ENCODE measurements at regions not wholly inside any gene's neighbourhood (a gene's known extent, or its start where the extent isn't known, plus 50 kb on each side); places are given as distances from the start of the nearest gene placed in this dataset.

DNA sequence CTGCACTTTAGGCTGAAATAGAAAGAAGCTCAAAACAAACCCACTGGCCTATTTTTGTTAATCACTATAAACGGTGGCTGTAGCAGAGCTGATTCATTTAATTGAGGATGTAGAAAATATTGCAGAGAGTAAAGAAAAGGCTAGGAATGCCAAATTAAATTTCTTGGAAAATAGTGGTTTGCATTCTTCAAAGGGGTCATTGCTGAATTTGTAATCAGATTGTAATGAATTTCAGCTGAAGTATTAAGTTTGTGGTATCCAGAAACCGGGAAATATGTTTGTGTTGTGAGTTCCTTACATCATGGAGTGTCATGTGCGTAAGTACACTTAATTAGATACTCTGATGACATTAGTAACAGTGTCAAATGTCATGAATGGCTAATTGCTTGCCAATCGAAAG lies 203.0 kb downstream of the SAMD5 start:
- Histone ChIP-seq H3K4me1 (ENCODE audit: insufficient read depth, low read length) (no peaks in the 10 kb centered on the region), H3K27ac (ENCODE audit: low read length) (no peak overlapping the region), H3K4me2 (ENCODE audit: low read length) (no peak overlapping the region), H3K4me3 (ENCODE audit: low read length) (no peak overlapping the region), H3K27me3 (ENCODE audit: low read length) (no peaks in the 10 kb centered on the region), H2AFZ (ENCODE audit: low read length) (no peak overlapping the region), H4K20me1 (ENCODE audit: low read length) (no peaks in the 10 kb centered on the region), H3K79me2 (ENCODE audit: low read length) (no peaks in the 10 kb centered on the region), H3K36me3 (ENCODE audit: low read depth, low read length) (no peaks in the 10 kb centered on the region), H3F3A (ENCODE audit: low read length, unreplicated experiment) (no peaks in the 10 kb centered on the region), H3K9me3 (ENCODE audit: low read length) (no peaks in the 10 kb centered on the region), H3K9ac (ENCODE audit: low read length) (no peak overlapping the region), H3K9me2 (replicated peaks; ENCODE audit: low read length) (no peaks in the 10 kb centered on the region)
- intact Hi-C loops (cut with micrococcal nuclease), result no loop called here
- ChIA-PET CTCF (no interaction called here), POLR2A (ENCODE audit: unreplicated experiment) (no interaction called here)
- TF ChIP-seq EZH2 (IDR thresholded peaks at IDR 0.05; ENCODE audit: low read length, unreplicated experiment) (no peak), EZH2phosphoT487 (IDR thresholded peaks at IDR 0.05; ENCODE audit: borderline replicate concordance, low read length) (no peak)
- TF ChIP-seq, protein P1, sequence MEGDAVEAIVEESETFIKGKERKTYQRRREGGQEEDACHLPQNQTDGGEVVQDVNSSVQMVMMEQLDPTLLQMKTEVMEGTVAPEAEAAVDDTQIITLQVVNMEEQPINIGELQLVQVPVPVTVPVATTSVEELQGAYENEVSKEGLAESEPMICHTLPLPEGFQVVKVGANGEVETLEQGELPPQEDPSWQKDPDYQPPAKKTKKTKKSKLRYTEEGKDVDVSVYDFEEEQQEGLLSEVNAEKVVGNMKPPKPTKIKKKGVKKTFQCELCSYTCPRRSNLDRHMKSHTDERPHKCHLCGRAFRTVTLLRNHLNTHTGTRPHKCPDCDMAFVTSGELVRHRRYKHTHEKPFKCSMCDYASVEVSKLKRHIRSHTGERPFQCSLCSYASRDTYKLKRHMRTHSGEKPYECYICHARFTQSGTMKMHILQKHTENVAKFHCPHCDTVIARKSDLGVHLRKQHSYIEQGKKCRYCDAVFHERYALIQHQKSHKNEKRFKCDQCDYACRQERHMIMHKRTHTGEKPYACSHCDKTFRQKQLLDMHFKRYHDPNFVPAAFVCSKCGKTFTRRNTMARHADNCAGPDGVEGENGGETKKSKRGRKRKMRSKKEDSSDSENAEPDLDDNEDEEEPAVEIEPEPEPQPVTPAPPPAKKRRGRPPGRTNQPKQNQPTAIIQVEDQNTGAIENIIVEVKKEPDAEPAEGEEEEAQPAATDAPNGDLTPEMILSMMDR (conservative IDR thresholded peaks at IDR 0.05; ENCODE audit: low read depth, low read length), result no peak
- DNase-seq (no peak), ATAC-seq (no peak)
- BruUV-seq (replicated peaks), result no TSS peak

DNA sequence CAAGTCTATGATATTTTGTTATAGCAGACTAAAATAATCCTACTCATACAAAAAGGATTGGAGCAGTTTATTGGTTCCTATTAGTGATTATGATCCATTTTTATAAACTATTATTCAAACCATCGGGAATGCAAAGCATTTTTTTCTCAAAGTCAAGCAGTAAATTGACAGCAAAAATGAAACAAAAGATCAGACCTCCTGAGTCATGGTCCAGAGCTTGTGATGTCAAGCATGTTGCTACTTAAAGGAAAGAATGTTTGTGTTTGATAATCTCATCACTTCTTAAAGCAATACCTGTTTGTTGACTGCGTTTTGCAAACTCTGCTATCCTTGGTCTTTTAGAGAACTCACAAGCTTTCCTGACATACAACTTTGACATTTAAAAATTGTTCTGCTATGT lies 204.4 kb downstream of the SAMD5 start:
- intact Hi-C loops (cut with micrococcal nuclease), result no loop called here
- Histone ChIP-seq H3F3A (ENCODE audit: low read length, unreplicated experiment) (no peaks in the 10 kb centered on the region), H2AFZ (ENCODE audit: low read length) (no peak overlapping the region), H3K9me3 (ENCODE audit: low read length) (no peaks in the 10 kb centered on the region), H3K79me2 (ENCODE audit: low read length) (no peaks in the 10 kb centered on the region), H3K4me3 (ENCODE audit: low read length) (no peak overlapping the region), H3K36me3 (ENCODE audit: low read depth, low read length) (no peaks in the 10 kb centered on the region), H3K9ac (ENCODE audit: low read length) (no peak overlapping the region), H3K4me1 (ENCODE audit: insufficient read depth, low read length) (no peaks in the 10 kb centered on the region), H3K27ac (ENCODE audit: low read length) (no peak overlapping the region), H3K9me2 (replicated peaks; ENCODE audit: low read length) (no peaks in the 10 kb centered on the region), H4K20me1 (ENCODE audit: low read length) (no peaks in the 10 kb centered on the region), H3K27me3 (ENCODE audit: low read length) (no peaks in the 10 kb centered on the region), H3K4me2 (ENCODE audit: low read length) (no peak overlapping the region)
- DNase-seq, result no peak
- ATAC-seq, result no peak
- CTCF ChIA-PET, result no interaction called here
- POLR2A ChIA-PET (ENCODE audit: unreplicated experiment), result no interaction called here
- BruUV-seq (replicated peaks), result no TSS peak
- TF ChIP-seq EZH2phosphoT487 (IDR thresholded peaks at IDR 0.05; ENCODE audit: borderline replicate concordance, low read length), result no peak
- TF ChIP-seq EZH2 (IDR thresholded peaks at IDR 0.05; ENCODE audit: low read length, unreplicated experiment), result no peak
- TF ChIP-seq, protein P1 (conservative IDR thresholded peaks at IDR 0.05; ENCODE audit: low read depth, low read length), result no peak

DNA sequence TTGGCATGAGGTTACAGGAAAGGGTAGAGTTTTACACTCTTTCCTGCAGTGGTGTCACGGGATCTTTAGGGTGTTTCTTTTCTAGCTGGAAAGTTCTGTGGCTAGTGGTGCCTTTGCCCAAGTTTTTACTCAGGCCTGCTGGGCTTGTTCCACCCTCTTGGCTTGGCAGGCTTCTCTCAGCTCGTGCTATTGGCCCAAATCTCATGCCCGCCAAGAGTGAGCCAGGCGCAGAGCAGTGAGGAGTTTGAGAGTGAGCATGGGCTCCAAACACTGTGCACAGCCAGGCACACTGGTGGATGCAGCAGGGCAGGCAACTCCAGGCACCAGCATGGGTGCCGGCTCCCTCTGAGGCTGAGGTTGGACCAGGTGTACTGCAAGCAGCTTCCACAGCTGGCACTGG lies 206.5 kb downstream of the SAMD5 start:
- TF ChIP-seq EZH2phosphoT487 (IDR thresholded peaks at IDR 0.05; ENCODE audit: borderline replicate concordance, low read length) (no peak), EZH2 (IDR thresholded peaks at IDR 0.05; ENCODE audit: low read length, unreplicated experiment) (no peak)
- TF ChIP-seq, protein P1 (conservative IDR thresholded peaks at IDR 0.05; ENCODE audit: low read depth, low read length), result no peak
- H3K27me3 ChIP-seq (ENCODE audit: low read length), result no peaks in the 10 kb centered on the region
- no peaks in the 10 kb centered on the region for H3K36me3 ChIP-seq (ENCODE audit: low read depth, low read length)
- H3K4me3 ChIP-seq (ENCODE audit: low read length), result no peak overlapping the region
- no peaks in the 10 kb centered on the region for H3K9me2 ChIP-seq (replicated peaks; ENCODE audit: low read length)
- no peaks in the 10 kb centered on the region for H3K79me2 ChIP-seq (ENCODE audit: low read length)
- no peaks in the 10 kb centered on the region for H3K4me1 ChIP-seq (ENCODE audit: insufficient read depth, low read length)
- ATAC-seq (no peak), DNase-seq (no peak)
- no peaks in the 10 kb centered on the region for H3F3A ChIP-seq (ENCODE audit: low read length, unreplicated experiment)
- no peak overlapping the region for H2AFZ ChIP-seq (ENCODE audit: low read length)
- no TSS peak for BruUV-seq (replicated peaks)
- no peak overlapping the region for H3K27ac ChIP-seq (ENCODE audit: low read length)
- ChIA-PET POLR2A (ENCODE audit: unreplicated experiment) (no interaction called here), CTCF (no interaction called here)
- no peak overlapping the region for H3K4me2 ChIP-seq (ENCODE audit: low read length)
- no peak overlapping the region for H3K9ac ChIP-seq (ENCODE audit: low read length)
- intact Hi-C loops (cut with micrococcal nuclease), result no loop called here
- no peaks in the 10 kb centered on the region for H4K20me1 ChIP-seq (ENCODE audit: low read length)
- H3K9me3 ChIP-seq (ENCODE audit: low read length), result no peaks in the 10 kb centered on the region

Measured in PC-3 (cell line).